Neural cell (in vitro differentiated cells): ENCODE measurements at regions not wholly inside any gene's neighbourhood (a gene's known extent, or its start where the extent isn't known, plus 50 kb on each side); places are given as distances from the start of the nearest gene placed in this dataset.

ENCODE experiments used
- EP300 ChIP-seq: fragments of 450-650 bp; conservative IDR thresholded peaks from 2 replicates; pipeline ENCODE4 v1.6.1; 2014; ENCODE audit warnings: antibody characterized with exemption, mild to moderate bottlenecking, moderate library complexity; ENCODE audit not compliant: poor library complexity, severe bottlenecking
- EZH2 ChIP-seq: fragments of 200-600, 300-800 bp; shearing (Covaris generic), sonication (generic); IDR thresholded peaks from 2 replicates; pipeline ENCODE4 v1.6.1; 2014; ENCODE audit warnings: antibody characterized with exemption, low read length, borderline replicate concordance, mild to moderate bottlenecking; ENCODE audit not compliant: insufficient read depth, poor library complexity, severe bottlenecking
- POLR2AphosphoS5 ChIP-seq: IDR thresholded peaks from 2 replicates; pipeline ENCODE4 v1.6.1; 2012
- RAD21 ChIP-seq: fragments of 450-650 bp; conservative IDR thresholded peaks from 2 replicates; pipeline ENCODE4 v1.6.1; 2014; ENCODE audit warnings: antibody characterized with exemption, mild to moderate bottlenecking, moderate library complexity
- SMC3 ChIP-seq: fragments of 450-650 bp; conservative IDR thresholded peaks from 2 replicates; pipeline ENCODE4 v1.6.1; 2014; ENCODE audit warnings: antibody characterized with exemption, mild to moderate bottlenecking, moderate library complexity; ENCODE audit not compliant: poor library complexity
- TAF1 ChIP-seq: IDR thresholded peaks from 2 replicates; pipeline ENCODE4 v1.6.1; 2012; ENCODE audit warnings: low read depth
- TF ChIP-seq, protein P1 (sequence below): fragments of 450-650 bp; IDR thresholded peaks from 2 replicates; pipeline ENCODE4 v1.5.1; 2014; ENCODE audit warnings: antibody characterized with exemption, mild to moderate bottlenecking, moderate library complexity; ENCODE audit not compliant: poor library complexity, severe bottlenecking
- TF ChIP-seq, protein P2 (sequence below): IDR thresholded peaks from 2 replicates; pipeline ENCODE4 v1.6.1; 2012; ENCODE audit warnings: borderline replicate concordance

DNA sequence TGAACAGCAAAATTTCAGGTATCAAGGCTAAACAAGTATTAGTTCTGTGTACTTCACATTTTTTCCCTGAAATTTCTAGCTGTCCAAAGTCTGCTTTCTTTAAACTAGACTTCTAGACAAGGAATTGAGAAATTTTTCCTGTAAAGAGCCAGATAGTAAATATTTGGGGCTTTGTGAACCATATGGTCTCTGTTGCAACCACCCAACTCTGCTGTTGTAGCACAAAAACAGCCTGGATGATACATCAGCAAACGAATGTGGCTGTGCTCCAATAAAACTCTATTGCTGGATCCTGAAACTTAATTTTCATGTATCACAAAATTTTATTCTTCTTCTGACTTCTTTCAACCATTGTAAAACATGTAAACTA lies 96.0 kb upstream of the SLC38A4 start:
- TF ChIP-seq, protein P1, sequence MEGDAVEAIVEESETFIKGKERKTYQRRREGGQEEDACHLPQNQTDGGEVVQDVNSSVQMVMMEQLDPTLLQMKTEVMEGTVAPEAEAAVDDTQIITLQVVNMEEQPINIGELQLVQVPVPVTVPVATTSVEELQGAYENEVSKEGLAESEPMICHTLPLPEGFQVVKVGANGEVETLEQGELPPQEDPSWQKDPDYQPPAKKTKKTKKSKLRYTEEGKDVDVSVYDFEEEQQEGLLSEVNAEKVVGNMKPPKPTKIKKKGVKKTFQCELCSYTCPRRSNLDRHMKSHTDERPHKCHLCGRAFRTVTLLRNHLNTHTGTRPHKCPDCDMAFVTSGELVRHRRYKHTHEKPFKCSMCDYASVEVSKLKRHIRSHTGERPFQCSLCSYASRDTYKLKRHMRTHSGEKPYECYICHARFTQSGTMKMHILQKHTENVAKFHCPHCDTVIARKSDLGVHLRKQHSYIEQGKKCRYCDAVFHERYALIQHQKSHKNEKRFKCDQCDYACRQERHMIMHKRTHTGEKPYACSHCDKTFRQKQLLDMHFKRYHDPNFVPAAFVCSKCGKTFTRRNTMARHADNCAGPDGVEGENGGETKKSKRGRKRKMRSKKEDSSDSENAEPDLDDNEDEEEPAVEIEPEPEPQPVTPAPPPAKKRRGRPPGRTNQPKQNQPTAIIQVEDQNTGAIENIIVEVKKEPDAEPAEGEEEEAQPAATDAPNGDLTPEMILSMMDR, result no peak
- TF ChIP-seq, protein P2, sequence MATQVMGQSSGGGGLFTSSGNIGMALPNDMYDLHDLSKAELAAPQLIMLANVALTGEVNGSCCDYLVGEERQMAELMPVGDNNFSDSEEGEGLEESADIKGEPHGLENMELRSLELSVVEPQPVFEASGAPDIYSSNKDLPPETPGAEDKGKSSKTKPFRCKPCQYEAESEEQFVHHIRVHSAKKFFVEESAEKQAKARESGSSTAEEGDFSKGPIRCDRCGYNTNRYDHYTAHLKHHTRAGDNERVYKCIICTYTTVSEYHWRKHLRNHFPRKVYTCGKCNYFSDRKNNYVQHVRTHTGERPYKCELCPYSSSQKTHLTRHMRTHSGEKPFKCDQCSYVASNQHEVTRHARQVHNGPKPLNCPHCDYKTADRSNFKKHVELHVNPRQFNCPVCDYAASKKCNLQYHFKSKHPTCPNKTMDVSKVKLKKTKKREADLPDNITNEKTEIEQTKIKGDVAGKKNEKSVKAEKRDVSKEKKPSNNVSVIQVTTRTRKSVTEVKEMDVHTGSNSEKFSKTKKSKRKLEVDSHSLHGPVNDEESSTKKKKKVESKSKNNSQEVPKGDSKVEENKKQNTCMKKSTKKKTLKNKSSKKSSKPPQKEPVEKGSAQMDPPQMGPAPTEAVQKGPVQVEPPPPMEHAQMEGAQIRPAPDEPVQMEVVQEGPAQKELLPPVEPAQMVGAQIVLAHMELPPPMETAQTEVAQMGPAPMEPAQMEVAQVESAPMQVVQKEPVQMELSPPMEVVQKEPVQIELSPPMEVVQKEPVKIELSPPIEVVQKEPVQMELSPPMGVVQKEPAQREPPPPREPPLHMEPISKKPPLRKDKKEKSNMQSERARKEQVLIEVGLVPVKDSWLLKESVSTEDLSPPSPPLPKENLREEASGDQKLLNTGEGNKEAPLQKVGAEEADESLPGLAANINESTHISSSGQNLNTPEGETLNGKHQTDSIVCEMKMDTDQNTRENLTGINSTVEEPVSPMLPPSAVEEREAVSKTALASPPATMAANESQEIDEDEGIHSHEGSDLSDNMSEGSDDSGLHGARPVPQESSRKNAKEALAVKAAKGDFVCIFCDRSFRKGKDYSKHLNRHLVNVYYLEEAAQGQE, result no peak
- no peak for TF ChIP-seq EP300
- TF ChIP-seq POLR2AphosphoS5, result no peak
- TF ChIP-seq EZH2, result no peak
- TF ChIP-seq TAF1, result no peak
- no peak for TF ChIP-seq RAD21
- no peak for TF ChIP-seq SMC3
